ENCODE measurements at regions not wholly inside any gene's neighbourhood (a gene's known extent, or its start where the extent isn't known, plus 50 kb on each side); places are given as distances from the start of the nearest gene placed in this dataset.
"Not testable (repeated sequence)": the region's sequence is repeated elsewhere in the genome, so short reads cannot be mapped to it uniquely, and the experiment has no call there.

- not testable (repeated sequence) for H3K36me3 ChIP-seq (ENCODE audit: insufficient read depth, low read length); H3K9ac ChIP-seq (ENCODE audit: low read length); H3K27me3 ChIP-seq (ENCODE audit: control insufficient read depth in 1 of 2, insufficient read depth in 2 of 2, low read length in 2 of 2); H3K4me1 ChIP-seq (ENCODE audit: insufficient read depth, low read length); H3K9me3 ChIP-seq (ENCODE audit: low read length); H3K4me3 ChIP-seq (ENCODE audit: low read depth in 1 of 2, low read length in 2 of 2); H3K27ac ChIP-seq (ENCODE audit: low read depth, low read length)
Observed at GRCh38 chr10:51015390-51015754, 58.9 kb upstream of the PRKG1 start.

DNA sequence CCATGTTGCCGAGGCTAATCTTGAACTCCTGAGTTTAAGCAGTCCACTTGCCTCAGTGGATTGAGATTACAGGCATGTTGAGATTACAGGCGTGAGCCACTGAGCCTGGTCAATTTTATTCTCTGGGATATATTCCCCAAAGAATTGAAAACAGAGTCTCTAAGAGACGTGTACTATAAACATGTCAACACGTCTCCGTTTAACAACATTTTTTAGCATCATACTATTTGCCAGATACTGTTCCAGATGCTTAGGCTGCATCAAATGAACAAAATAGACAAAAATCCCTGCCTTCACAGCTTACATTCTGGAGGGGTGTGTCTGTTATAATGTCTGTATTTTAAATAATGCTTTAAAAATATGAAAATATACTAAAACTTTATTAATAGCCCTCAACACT lies 54.1 kb upstream of the PRKG1 start:
- peaks cover 9% of the 10 kb centered on the region for H3K4me1 ChIP-seq (ENCODE audit: insufficient read depth, low read length)
- H3K4me3 ChIP-seq (ENCODE audit: low read depth in 1 of 2, low read length in 2 of 2), result no peak overlapping the region
- H3K9me3 ChIP-seq (ENCODE audit: low read length), result no peaks in the 10 kb centered on the region
- H3K27me3 ChIP-seq (ENCODE audit: control insufficient read depth in 1 of 2, insufficient read depth in 2 of 2, low read length in 2 of 2), result no peaks in the 10 kb centered on the region
- no peak overlapping the region for H3K9ac ChIP-seq (ENCODE audit: low read length)
- H3K27ac ChIP-seq (ENCODE audit: low read depth, low read length), result no peak overlapping the region
- H3K36me3 ChIP-seq (ENCODE audit: insufficient read depth, low read length), result no peaks in the 10 kb centered on the region

GRCh38 chr10:51022933-51023585 lies 51.2 kb upstream of the PRKG1 start:
- no peak overlapping the region for H3K4me3 ChIP-seq (ENCODE audit: low read depth in 1 of 2, low read length in 2 of 2)
- H3K9ac ChIP-seq (ENCODE audit: low read length), result no peak overlapping the region
- H3K27ac ChIP-seq (ENCODE audit: low read depth, low read length), result no peak overlapping the region
- peaks cover 10% of the 10 kb centered on the region for H3K4me1 ChIP-seq (ENCODE audit: insufficient read depth, low read length)
- no peaks in the 10 kb centered on the region for H3K27me3 ChIP-seq (ENCODE audit: control insufficient read depth in 1 of 2, insufficient read depth in 2 of 2, low read length in 2 of 2)
- no peaks in the 10 kb centered on the region for H3K9me3 ChIP-seq (ENCODE audit: low read length)
- no peaks in the 10 kb centered on the region for H3K36me3 ChIP-seq (ENCODE audit: insufficient read depth, low read length)

DNA sequence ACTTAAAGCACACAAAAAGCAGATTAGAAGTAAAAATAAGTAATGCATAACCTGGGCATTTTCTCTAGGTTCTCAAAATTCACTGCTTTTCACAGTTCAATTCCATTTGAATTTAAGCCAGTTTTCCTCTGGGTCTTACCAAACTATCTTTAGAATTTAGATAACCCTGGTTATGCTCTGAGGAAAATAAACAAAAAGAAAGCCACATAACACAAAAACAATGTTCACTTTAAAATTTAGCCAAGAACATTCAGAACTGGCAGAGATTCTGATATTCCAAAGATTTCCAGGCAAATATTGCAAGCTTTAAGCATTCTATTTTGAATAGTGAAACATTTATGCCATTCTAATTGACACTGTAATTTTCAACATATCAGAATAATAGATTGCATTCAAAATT lies 50.7 kb upstream of the PRKG1 start:
- Histone ChIP-seq H3K36me3 (ENCODE audit: insufficient read depth, low read length) (no peaks in the 10 kb centered on the region), H3K9ac (ENCODE audit: low read length) (no peak overlapping the region), H3K27ac (ENCODE audit: low read depth, low read length) (no peak overlapping the region), H3K27me3 (ENCODE audit: control insufficient read depth in 1 of 2, insufficient read depth in 2 of 2, low read length in 2 of 2) (no peaks in the 10 kb centered on the region), H3K4me1 (ENCODE audit: insufficient read depth, low read length) (peaks cover 14% of the 10 kb centered on the region), H3K4me3 (ENCODE audit: low read depth in 1 of 2, low read length in 2 of 2) (no peak overlapping the region), H3K9me3 (ENCODE audit: low read length) (no peaks in the 10 kb centered on the region)
